CD4-positive, alpha-beta T cell treated with Interferon alpha-2 for 1 hour (primary cell): ENCODE measurements at regions not wholly inside any gene's neighbourhood (a gene's known extent, or its start where the extent isn't known, plus 50 kb on each side); places are given as distances from the start of the nearest gene placed in this dataset.

Source experiments
- DNase-seq, 2 donors: peaks; one replicate each; pipeline ENCODE4 v3.0.0-alpha.2; 2020 to 2022

- DNase-seq = no peak
These were observed 430.5 kb upstream of the ANO3 start for GRCh38 chr11:25901415-25901814.

DNA sequence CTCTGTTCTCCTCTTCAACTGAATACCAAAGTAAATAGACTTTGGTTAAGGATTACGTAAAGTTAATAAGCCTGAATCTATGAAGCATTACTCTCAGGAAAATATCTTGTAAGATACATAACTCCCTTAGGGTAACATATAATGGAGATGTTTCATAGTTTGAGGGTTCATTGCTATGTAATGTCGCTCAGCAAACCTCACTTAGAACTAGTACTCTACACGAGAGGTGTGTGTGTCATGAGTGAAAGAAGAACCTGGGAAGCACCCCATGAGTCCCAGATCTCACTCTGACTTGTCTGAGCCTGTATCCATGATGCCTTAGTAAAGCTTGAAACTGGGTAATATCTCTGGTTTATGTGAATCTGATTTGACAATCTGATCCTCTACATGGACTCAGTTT is 429.5 kb upstream of the ANO3 start:
- no peak for DNase-seq

GRCh38 chr11:25908726-25909125 is 423.2 kb upstream of the ANO3 start:
- no peak for DNase-seq

- DNase-seq = no peak
These were observed 421.8 kb upstream of the ANO3 start for GRCh38 chr11:25910086-25910485.

GRCh38 chr11:25920356-25920755 is 411.6 kb upstream of the ANO3 start:
- DNase-seq = no peak

GRCh38 chr11:25924586-25924985 is 407.3 kb upstream of the ANO3 start:
- DNase-seq = no peak

DNA sequence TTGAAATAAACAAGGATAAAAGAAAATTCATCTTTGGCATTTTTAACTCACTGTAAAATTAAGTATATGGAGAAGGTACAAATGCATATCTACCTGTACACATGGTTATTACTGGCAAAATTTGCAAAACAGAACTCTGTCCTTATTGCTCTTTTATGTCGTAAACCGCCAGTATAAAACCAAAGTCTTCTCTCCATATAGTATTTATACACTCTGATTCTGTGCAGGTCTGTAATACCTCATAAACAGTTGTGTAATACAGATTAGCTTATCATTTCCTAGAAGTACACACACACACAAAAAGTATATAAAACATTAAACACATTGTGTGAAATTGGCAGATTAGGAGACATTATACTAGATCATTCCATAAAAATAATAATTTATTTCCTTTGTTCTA is 406.6 kb upstream of the ANO3 start:
- DNase-seq = no peak

GRCh38 chr11:25927411-25927953 is 404.4 kb upstream of the ANO3 start:
- no peak for DNase-seq

GRCh38 chr11:25928076-25928475 is 403.9 kb upstream of the ANO3 start:
- no peak for DNase-seq

- DNase-seq = no peak
These were observed 393.0 kb upstream of the ANO3 start for GRCh38 chr11:25938952-25939351.

DNA sequence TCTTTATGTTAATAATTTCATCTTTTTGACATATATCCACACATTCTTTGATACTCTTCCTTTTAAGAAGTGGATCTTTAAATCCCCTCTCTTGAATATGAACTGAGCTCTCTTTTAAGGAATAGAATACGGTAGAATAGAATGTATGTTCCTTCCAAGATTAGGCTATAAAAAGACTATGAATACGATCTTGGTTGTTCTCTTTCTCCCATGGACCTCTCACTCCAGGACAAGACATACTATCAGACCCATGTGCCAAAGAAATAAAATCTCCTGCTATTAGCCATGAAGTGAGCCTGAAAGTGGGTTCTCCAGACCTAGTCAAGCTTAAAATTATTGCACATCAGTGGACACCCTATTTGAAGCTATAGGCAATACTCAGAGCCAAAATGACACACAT is 392.2 kb upstream of the ANO3 start:
- DNase-seq = no peak

- no peak for DNase-seq
These were observed 390.6 kb upstream of the ANO3 start for GRCh38 chr11:25941353-25941752.

DNA sequence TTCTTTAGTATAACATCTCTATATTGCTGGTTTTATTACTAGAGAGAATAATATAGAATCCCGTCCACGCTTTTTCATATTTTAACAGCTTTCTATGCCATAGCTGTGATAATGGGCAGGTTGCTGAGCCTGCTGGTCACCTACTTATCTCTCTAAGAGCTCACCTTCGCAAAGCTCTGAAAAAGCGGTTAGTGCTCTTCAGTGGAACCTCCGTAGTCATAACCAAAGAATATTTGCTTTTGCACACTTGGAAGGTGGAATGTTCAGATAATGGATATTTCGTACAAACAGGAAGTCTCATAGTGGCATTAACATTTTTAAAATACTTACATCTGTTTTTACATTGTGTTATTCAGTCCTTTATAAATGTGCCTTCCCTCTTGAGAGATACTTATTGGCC is 388.9 kb upstream of the ANO3 start:
- DNase-seq = no peak

GRCh38 chr11:25943777-25944661 is 387.9 kb upstream of the ANO3 start:
- no peak for DNase-seq

GRCh38 chr11:25949918-25950317 is 382.0 kb upstream of the ANO3 start:
- DNase-seq = no peak

GRCh38 chr11:25953006-25953405 is 378.9 kb upstream of the ANO3 start:
- DNase-seq = no peak

GRCh38 chr11:25958045-25958444 is 373.9 kb upstream of the ANO3 start:
- no peak for DNase-seq

DNA sequence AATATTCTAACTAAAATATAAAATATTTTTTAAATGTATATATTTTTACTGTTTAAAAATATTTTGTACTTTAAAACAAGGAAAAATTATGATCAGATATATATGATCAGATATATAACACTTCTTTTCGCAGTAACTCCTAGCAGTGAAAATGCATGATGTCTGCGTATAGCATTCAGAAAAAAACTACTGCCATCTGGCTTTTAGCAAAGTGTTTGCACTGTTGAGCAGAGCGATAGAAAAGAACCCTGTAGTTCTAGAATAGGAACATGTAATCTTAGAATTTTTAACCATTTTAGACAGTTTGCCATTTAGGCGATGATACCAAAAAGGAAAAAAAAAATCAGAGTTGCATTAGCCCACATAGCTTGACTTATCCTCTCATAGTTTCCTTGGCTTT is 370.4 kb upstream of the ANO3 start:
- DNase-seq = no peak

- DNase-seq = no peak
These were observed 361.0 kb upstream of the ANO3 start for GRCh38 chr11:25970726-25971508.

- DNase-seq = no peak
These were observed 351.8 kb upstream of the ANO3 start for GRCh38 chr11:25980091-25980490.

GRCh38 chr11:25981998-25982397 is 349.9 kb upstream of the ANO3 start:
- DNase-seq = no peak

- no peak for DNase-seq
These were observed 348.6 kb upstream of the ANO3 start for GRCh38 chr11:25983280-25983679.

GRCh38 chr11:25988178-25988577 is 343.8 kb upstream of the ANO3 start:
- DNase-seq = no peak

GRCh38 chr11:25990406-25990805 is 341.5 kb upstream of the ANO3 start:
- DNase-seq = no peak
